ENCODE measurements at regions not wholly inside any gene's neighbourhood (a gene's known extent, or its start where the extent isn't known, plus 50 kb on each side); places are given as distances from the start of the nearest gene placed in this dataset.

GRCh38 chr6:169083508-169083874 is 170.2 kb downstream of the THBS2 start:
- TF ChIP-seq GATA3 (IDR thresholded peaks at IDR 0.05; ENCODE audit: low read depth, low read length) (no peak), GATA2 (IDR thresholded peaks at IDR 0.05; ENCODE audit: low read depth, low read length) (no peak)

GRCh38 chr6:169082817-169083507 is 170.7 kb downstream of the THBS2 start:
- no peak for TF ChIP-seq GATA2 (IDR thresholded peaks at IDR 0.05; ENCODE audit: low read depth, low read length)
- no peak for TF ChIP-seq GATA3 (IDR thresholded peaks at IDR 0.05; ENCODE audit: low read depth, low read length)

- no peak for TF ChIP-seq GATA3 (IDR thresholded peaks at IDR 0.05; ENCODE audit: low read depth, low read length)
- no peak for TF ChIP-seq GATA2 (IDR thresholded peaks at IDR 0.05; ENCODE audit: low read depth, low read length)
These were observed 171.6 kb downstream of the THBS2 start for GRCh38 chr6:169082093-169082492.

GRCh38 chr6:169081248-169081647 is 172.4 kb downstream of the THBS2 start:
- TF ChIP-seq GATA3 (IDR thresholded peaks at IDR 0.05; ENCODE audit: low read depth, low read length) (no peak), GATA2 (IDR thresholded peaks at IDR 0.05; ENCODE audit: low read depth, low read length) (no peak)

GRCh38 chr6:169079650-169080049 is 174.0 kb downstream of the THBS2 start:
- TF ChIP-seq GATA3 (IDR thresholded peaks at IDR 0.05; ENCODE audit: low read depth, low read length) (no peak), GATA2 (IDR thresholded peaks at IDR 0.05; ENCODE audit: low read depth, low read length) (no peak)

GRCh38 chr6:169078399-169079145 is 175.1 kb downstream of the THBS2 start:
- TF ChIP-seq GATA2 (IDR thresholded peaks at IDR 0.05; ENCODE audit: low read depth, low read length) (no peak), GATA3 (IDR thresholded peaks at IDR 0.05; ENCODE audit: low read depth, low read length) (no peak)

GRCh38 chr6:169075915-169076654 is 177.6 kb downstream of the THBS2 start:
- TF ChIP-seq GATA3 (IDR thresholded peaks at IDR 0.05; ENCODE audit: low read depth, low read length) (no peak), GATA2 (IDR thresholded peaks at IDR 0.05; ENCODE audit: low read depth, low read length) (no peak)

GRCh38 chr6:169075211-169075914 is 178.3 kb downstream of the THBS2 start:
- TF ChIP-seq GATA3 (IDR thresholded peaks at IDR 0.05; ENCODE audit: low read depth, low read length) (no peak), GATA2 (IDR thresholded peaks at IDR 0.05; ENCODE audit: low read depth, low read length) (no peak)

- no peak for TF ChIP-seq GATA3 (IDR thresholded peaks at IDR 0.05; ENCODE audit: low read depth, low read length)
These were observed 179.1 kb downstream of the THBS2 start for GRCh38 chr6:169074526-169074925.

- TF ChIP-seq GATA3 (IDR thresholded peaks at IDR 0.05; ENCODE audit: low read depth, low read length) (no peak), GATA2 (IDR thresholded peaks at IDR 0.05; ENCODE audit: low read depth, low read length) (no peak)
These were observed 180.3 kb downstream of the THBS2 start for GRCh38 chr6:169073311-169073710.

GRCh38 chr6:169072127-169073042 is 181.3 kb downstream of the THBS2 start:
- TF ChIP-seq GATA2 (IDR thresholded peaks at IDR 0.05; ENCODE audit: low read depth, low read length) (no peak), GATA3 (IDR thresholded peaks at IDR 0.05; ENCODE audit: low read depth, low read length) (no peak)

- TF ChIP-seq GATA2 (IDR thresholded peaks at IDR 0.05; ENCODE audit: low read depth, low read length) (no peak), GATA3 (IDR thresholded peaks at IDR 0.05; ENCODE audit: low read depth, low read length) (no peak)
These were observed 182.3 kb downstream of the THBS2 start for GRCh38 chr6:169071394-169071793.

GRCh38 chr6:169070506-169071176 is 183.0 kb downstream of the THBS2 start:
- TF ChIP-seq GATA2 (IDR thresholded peaks at IDR 0.05; ENCODE audit: low read depth, low read length) (no peak), GATA3 (IDR thresholded peaks at IDR 0.05; ENCODE audit: low read depth, low read length) (no peak)

Measured in SH-SY5Y (cell line).